Right lobe of liver (tissue), 4 donors: ENCODE measurements at regions not wholly inside any gene's neighbourhood (a gene's known extent, or its start where the extent isn't known, plus 50 kb on each side); places are given as distances from the start of the nearest gene placed in this dataset.

Source experiments
- CTCF ChIP-seq, 4 donors: fragments of 200-600 bp in 3 of 4; fragments of 450-650 bp in 1 of 4; IDR thresholded peaks; one replicate each; pipeline versions ENCODE4 v1.5.1 to v1.8.0; 2016 to 2022; ENCODE audit warnings: antibody characterized with exemption in 4 of 4, mild to moderate bottlenecking in 2 of 4
- POLR2A ChIP-seq: fragments of 450-650 bp; IDR thresholded peaks from one replicate; pipeline ENCODE4 v1.6.1; 2017; ENCODE audit warnings: antibody characterized with exemption, mild to moderate bottlenecking
- donor health status: DM: no; HTN: no; CAD: no.
- donor health status: DM: no; HTN: no; CAD: no.
- donor health status: DM: no; HTN: yes; CAD: no.

GRCh38 chr5:143707806-143708205 lies 104.2 kb upstream of the HMHB1 start:
- TF ChIP-seq CTCF (IDR thresholded peaks at IDR 0.05) (no peak), POLR2A (no peak)
